Coronary artery (tissue), 2 donors: ENCODE measurements at regions not wholly inside any gene's neighbourhood (a gene's known extent, or its start where the extent isn't known, plus 50 kb on each side); places are given as distances from the start of the nearest gene placed in this dataset.

Experiments
- DNase-seq: peaks from one replicate; pipeline ENCODE4 v3.0.0-alpha.2; 2017; ENCODE audit warnings: low spot score
- H3K27ac ChIP-seq, 2 donors: fragments of 200-600 bp; sonication (generic); one replicate each; pipeline ENCODE4 v1.5.1; 2016 to 2019
- H3K4me3 ChIP-seq: fragments of 200-600 bp; sonication (generic); 2 replicates; pipeline ENCODE4 v1.5.1; 2016; ENCODE audit warnings: mild to moderate bottlenecking, moderate library complexity
- CTCF ChIP-seq: fragments of 200-600 bp; sonication (generic); IDR thresholded peaks from one replicate; pipeline ENCODE4 v1.5.1; 2019; ENCODE audit warnings: antibody characterized with exemption

GRCh38 chr6:48628316-48628715 is 517.3 kb upstream of the PTCHD4 start:
- Histone ChIP-seq H3K27ac (no peak overlapping the region), H3K4me3 (no peak overlapping the region)
- DNase-seq: no peak
- no peak for TF ChIP-seq CTCF

- DNase-seq: no peak
- no peak overlapping the region for H3K4me3 ChIP-seq
- no peak for TF ChIP-seq CTCF
- H3K27ac ChIP-seq: no peak overlapping the region
These were observed 515.4 kb upstream of the PTCHD4 start for GRCh38 chr6:48626421-48626820.

DNA sequence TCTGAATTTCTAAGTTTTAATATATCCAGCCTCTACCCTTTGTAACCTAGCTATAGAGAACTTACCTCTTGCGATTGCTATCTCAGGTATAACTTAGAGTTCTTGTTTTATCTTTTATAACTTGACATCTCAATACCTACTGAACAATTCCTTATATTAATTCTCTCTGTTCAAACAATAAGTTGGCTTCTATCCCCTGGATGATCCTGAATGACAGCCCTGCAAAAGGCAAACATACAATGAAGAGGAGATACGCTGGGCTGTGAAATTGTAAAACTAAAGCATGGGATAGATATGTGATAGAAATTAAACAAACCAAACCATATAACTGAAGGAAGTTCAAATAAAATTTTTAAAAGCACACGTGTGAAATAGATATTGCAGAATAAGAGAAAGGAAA is 513.6 kb upstream of the PTCHD4 start:
- TF ChIP-seq CTCF: no peak
- no peak for DNase-seq
- Histone ChIP-seq H3K4me3 (no peak overlapping the region), H3K27ac (no peak overlapping the region)

DNA sequence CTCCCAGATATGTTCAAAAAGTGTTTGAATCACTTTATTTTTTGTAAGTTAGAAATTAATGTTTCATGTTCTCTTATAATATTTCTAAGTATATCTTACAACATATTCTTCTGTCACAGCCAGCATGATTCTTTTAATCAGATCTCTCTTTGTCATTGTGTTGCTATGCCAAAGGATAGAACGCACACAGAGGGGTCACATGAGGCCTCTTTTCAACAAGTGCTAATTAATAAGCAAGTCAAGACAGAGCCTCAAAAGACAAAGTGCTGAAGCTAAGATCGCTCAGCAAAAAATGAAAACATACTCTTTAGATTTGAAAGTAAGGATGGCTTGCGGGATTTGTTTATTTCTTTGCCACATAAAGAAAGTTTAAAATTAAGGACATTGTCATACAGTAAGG is 508.8 kb upstream of the PTCHD4 start:
- H3K4me3 ChIP-seq: no peak overlapping the region
- DNase-seq: no peak
- no peak overlapping the region for H3K27ac ChIP-seq
- no peak for TF ChIP-seq CTCF

GRCh38 chr6:48615041-48615440 is 504.0 kb upstream of the PTCHD4 start:
- H3K4me3 ChIP-seq: no peak overlapping the region
- no peak for DNase-seq
- no peak overlapping the region for H3K27ac ChIP-seq
- TF ChIP-seq CTCF: no peak

- no peak overlapping the region for H3K27ac ChIP-seq
- DNase-seq: no peak
- TF ChIP-seq CTCF: no peak
- H3K4me3 ChIP-seq: no peak overlapping the region
These were observed 503.3 kb upstream of the PTCHD4 start for GRCh38 chr6:48614326-48614725.

DNA sequence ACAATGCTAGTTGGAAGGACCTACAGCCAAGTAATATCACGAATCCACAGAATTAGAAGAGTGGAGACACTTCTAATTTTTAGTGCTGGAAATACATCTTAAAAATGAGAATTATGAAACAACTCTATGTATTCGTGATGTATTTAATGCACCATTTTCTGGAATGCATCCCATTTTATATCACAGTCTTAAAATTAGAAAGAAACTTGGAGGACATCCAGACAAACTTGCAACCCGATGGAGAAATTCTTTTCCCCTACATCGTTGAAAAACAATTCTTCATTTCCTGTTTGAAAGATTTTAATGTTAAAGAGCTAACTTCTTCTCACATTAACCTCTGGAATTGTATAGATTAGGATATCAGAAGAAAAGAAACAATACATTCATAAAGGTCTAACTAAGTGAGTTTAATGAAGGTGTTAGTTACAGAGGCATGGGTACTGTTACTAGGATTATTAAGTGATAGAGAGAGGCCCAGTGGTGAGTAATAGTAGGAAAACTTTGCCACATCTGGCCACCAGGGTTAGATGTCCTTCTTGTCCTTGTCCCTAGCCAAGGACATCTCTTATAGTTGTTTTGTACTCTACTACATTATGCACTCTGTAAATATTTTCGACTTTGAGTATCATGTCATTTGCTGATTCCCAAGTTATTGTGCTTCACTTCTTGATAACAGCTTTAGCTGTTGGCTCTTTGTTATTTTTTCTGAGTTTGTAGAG is 502.4 kb upstream of the PTCHD4 start:
- no peak for TF ChIP-seq CTCF
- Histone ChIP-seq H3K4me3 (no peak overlapping the region), H3K27ac (no peak overlapping the region)
- no peak for DNase-seq
